HG03064 (cell line): ENCODE measurements at regions not wholly inside any gene's neighbourhood (a gene's known extent, or its start where the extent isn't known, plus 50 kb on each side); places are given as distances from the start of the nearest gene placed in this dataset.
"Not testable (repeated sequence)": the region's sequence is repeated elsewhere in the genome, so short reads cannot be mapped to it uniquely, and the experiment has no call there.

Source experiments
- ATAC-seq: cut with Tn5 transposase; IDR thresholded peaks from one replicate; pipeline ENCODE4 v1.9.1; 2021; ENCODE audit warnings: low read depth; ENCODE audit not compliant: unreplicated experiment

DNA sequence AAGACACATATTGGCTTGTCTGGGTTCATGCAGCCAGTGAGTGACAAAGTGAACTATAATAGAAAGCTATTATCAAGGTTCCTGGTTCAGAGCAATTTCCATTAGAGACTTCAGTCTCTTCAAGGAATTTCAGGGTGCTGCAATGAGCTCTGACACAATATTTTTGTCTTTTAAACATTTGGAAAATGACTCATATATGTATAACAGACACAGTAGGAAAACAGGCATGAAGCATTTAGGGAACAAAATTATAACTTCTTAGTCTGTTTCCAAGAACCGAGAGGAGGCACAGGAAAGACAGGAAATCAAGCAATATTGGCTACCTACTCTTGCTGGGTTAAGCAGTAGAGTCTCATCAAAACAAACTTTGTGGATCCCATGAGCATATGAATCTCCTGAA is 170.4 kb downstream of the PTPRC start:
- no peak for ATAC-seq

DNA sequence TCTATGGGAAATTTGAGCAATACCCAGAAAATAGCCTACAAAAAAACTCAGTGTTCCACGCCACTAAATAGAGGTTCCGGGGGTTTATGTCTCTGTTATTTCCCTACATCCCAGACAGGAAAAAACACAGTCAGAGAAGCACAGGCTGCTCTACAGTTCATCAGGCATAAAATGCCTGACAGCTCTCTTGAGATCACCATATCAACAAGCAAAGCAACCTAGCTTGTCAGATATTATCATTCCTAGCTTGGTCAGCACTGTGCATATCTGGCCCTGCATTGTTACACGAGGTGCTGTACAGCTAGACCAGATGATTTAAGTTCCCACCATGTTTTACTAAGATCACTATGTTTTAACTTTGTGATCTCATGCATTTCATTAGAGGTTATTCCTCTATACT is 172.6 kb downstream of the PTPRC start:
- no peak for ATAC-seq

DNA sequence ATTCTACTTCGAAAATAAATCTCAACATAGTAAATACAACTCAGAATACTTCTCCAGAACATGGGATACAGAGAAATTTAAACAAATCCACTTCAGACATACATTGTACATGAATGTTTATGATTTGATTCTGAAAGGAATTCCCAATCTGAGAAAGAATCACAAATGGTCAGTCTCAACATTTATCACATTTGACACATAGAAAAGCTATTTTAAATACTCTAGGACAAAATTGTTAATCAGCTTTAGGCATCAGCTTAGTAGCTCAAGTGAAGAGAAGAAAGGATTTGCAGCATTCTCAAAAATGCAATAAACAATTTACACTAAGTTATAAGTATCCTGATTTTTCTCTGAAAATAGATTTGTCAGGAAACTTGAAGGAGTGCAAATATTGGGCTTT is 184.8 kb downstream of the PTPRC start:
- ATAC-seq: no peak

DNA sequence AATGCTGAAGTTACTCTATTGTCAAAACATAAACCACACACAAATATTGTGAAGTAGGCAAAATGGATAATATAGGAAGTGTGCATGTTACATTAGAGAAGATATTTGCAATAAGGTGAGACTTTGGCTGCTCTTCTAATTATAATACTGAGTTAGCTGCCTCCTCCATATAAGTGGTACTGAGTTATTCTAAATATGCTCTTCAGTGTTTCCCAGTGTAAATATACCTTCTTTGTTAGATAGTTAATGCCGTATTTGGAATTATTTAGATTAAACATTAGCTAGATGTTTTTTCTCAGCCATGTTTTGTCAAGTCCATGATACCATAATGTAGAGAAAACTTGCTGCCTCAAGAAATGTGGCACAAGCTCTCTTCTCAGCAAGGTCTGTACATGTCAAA is 186.4 kb downstream of the PTPRC start:
- ATAC-seq: no peak

DNA sequence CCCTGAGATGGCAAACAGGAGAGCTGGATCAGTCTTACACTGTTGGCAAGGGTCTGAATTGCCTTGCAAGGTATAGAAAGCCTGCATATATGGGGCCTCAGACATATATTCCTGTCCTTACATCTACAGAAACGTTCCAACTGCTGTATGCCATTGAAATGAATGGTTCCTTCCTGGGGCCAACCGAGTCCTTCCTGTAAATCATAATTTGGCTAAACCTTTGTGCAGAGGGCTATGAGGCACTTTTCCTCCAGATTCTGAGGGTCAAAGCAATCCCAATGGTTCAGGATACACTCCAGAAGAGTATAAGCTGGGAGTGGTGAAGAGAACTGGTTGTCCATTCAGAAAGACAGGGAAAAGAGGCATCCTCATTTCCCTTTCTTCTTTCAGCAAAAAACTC is 190.5 kb downstream of the PTPRC start:
- no peak for ATAC-seq

DNA sequence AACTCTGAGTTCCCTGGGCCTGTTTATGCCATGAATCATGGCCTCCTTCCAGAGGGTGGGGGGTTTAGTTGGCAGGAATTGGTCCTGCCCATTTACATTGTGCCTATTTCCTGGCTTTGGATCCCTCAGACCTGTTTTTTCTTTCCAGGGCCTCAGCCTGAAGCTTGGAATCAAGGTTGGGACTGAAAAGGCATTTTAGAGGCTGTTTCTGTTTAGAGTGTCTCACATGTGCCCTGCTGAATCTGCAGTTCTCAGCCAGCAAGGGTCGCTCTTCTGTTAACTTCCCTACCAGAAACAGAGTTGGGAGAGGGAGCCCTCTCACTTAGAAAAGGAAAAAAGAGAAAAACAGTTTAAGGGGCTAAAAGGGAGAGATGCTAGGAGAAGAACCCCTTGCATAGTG is 191.1 kb downstream of the PTPRC start:
- no peak for ATAC-seq

DNA sequence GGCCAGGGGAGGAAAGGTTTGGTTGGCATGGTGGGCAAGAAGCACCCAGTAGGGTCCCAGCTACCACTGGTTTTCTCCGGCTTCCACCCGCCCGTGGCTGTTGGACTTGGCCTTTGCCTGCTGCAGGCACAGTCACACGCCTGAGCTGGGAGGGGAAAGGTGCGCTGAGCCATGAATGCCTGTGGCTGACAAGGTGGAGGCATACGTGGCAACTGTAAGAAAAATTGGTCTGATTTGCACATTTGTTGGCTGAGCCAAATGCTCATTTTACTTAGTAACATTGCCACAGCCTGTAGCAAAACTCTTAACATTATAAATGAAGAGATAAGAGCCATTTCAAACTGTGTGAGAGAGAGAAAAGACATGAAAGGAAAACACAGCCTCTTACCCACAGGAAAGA is 191.6 kb downstream of the PTPRC start:
- ATAC-seq: no peak

DNA sequence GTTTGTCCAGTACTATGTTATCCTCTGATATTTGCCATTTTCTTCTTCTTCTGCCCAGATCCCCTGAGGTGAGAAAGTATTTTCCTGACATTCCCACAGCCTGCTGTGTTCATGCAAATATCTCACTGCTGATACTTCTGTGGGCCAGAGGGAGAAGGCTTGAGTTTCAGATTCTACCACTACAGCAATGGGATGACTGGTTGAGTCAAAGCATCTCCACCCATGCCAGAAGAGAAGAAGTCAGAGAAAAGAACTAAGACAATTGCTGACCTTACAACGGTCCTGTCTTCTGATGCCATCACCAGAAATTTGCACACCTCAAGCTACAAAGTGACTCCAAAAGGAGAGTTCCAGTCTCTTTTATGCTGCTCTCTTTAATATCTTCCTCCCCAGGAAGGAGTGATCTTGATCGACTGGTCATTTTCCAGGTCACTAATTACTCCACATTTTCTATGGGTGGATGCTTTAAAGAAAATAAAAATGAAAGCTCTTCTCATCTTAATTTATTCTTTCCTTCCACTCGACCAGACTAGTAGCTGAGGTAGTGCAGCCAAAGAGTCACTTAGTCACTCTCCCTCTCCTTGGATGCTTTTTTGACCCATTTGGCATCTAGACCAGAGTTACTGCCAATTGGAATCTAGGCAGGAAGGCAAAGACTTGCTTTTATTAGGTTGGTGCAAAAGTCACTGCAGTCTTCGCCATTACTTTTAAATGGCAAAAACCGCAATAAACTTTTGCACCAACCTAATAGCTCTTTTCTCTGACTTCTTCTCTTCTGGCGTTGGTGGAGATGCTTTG is 195.1 kb downstream of the PTPRC start:
- no peak for ATAC-seq

DNA sequence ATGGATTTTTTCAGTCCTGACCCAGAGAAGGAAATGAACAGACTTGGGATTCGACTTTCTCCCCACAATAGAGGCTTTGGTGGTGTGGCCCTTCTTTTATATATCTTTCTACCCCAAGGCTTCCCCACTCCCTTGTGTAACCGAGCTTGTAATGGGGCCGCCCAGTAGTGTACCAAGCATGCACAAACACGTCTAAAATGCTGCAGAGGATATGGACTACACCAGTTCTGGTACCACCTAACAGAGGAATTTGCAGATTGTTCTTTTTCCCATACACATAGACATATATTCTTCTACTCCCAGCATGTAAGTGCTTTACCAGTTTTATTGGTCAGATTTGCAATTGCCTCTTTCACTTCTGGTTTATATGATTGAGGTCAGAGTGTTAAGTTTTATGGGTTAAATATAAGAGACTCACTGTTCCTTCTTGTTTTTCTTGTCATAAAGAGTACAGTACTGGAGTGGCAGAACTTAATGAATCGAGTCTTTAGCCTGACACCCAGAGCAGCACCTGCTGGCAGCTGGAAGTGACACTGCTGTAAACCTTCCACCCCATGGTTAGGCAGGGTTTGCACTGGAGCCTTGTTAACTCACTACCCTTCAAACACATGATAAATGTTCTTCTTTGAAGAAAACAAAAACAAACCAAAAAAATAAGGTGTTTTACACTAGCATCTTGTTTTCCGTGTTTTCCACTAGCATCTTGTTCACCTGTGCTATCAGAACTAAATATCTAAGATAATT is 198.6 kb downstream of the PTPRC start:
- ATAC-seq: no peak

DNA sequence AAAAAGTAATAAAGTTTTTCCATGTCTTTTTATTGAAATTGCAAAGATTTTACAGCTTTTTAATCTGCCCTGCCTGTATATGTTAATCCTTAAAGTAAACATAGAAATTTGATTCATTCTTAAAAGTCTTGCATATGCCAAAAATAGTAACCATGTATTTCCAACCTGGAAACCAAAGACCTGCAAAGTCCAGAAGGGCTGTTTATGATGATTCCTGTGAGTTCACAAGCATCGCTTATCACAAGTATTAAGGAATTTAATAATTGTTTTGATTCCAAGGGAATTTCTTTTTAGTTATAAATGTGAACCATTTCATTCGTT is 199.1 kb downstream of the PTPRC start:
- ATAC-seq: no peak

DNA sequence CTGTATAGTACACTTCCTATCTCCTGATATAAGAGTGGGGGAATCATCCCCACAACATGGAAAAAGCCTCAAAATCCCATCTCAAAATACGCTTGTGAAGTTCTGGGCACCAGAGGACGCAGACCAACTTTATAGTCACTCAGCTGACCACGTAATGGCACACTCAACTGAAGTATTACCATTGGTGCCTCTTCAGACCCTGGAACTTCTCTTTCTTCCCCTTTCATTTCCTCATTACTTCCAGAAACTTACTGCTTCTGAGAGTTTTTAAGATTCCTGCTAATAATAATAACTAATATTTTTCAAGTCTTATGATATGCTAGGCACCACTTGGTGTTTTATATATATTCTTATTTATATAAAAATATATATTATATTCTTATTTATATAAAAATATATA is 202.6 kb downstream of the PTPRC start:
- no peak for ATAC-seq

DNA sequence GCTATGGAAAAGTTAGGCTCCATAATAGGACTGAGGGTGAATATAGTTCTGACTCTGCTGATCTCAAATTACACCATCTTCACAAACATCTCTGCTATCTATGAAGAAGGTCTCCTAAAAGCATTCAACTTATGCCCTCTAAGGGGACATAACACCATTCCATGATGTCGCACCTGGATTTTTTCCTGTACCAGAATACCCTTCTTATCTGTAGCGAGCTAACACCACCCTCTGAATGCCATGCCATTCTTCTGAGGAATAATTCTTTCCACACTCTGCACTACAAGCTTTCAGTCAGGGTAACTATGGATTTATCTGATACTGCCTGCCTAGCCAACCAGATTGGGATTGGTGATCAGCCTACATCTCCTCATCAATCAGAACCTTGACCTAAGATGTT is 203.8 kb downstream of the PTPRC start:
- ATAC-seq: no peak

DNA sequence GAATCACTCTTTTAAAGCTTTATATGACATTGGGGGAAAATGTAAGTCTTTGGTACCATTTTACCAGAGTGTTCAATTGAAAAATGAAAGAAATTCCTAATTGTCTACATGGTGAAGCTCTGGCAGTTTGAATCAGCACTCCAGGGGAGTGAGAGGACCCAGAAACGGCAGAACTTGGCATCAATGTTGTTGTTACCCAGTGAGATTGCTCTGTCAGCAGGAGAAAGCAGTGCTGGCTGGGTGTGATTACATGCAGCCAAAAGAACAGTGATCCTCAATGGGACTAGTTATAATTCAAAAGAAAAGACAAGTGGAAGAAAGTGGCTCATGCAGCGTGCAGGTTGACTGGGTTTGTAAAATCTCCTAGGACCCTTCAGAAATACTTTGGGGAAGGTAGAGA is 206.4 kb downstream of the PTPRC start:
- no peak for ATAC-seq

DNA sequence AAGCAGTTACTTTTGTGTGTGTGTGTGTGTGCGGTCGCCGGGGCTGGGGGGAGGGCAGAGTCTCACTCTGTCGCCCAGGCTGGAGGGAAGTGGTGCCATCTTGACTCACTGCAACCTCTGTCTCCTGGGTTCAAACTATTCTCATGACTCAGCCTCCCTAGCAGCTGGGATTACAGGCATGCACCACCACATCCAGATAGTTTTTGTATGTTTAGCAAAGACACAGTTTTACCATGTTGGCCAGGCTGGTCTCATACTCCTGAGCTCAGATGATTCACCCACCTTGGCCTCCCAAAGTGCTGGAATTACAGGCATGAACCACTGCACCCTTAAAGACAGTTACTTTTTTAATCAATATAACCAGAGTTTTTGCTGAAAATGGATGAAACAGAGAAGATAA is 207.0 kb downstream of the PTPRC start:
- no peak for ATAC-seq

DNA sequence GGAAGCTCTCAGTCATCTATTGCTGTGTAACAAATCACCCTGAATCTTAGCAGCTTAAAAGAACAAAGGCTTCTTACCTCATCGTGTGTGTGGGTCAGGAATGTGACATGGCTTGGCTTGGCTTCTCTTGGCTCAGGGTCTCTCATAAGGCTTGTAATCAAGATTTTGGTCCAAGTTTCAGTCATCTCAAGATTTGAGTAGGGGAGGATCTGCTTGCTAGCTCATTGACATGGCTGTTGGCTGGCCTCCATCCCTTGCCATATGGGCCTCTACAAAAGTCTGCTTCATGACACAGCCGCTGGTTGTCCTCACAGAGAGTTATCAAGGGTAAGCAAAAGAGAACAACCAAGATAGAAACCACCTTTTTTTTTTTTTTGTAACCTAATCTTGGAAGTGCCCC is 207.7 kb downstream of the PTPRC start:
- no peak for ATAC-seq

DNA sequence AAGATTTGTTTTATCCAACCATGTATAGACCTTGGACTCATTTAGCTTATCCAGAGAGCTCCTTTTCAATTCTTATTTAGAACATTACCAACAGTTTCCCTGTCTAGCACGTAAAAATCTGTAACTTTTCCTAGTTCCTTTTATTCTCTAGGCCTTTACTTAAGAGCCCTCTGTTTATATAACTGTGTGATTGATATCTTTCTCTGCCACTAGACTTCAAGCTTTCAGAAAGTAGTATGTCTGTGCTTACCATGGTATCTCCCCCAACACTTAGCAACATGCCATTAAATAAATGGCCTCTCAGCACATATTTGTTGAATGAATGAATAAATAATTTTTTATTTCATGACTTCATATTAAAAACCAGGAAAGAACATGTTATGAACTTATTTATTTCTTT is 209.4 kb downstream of the PTPRC start:
- ATAC-seq: no peak

DNA sequence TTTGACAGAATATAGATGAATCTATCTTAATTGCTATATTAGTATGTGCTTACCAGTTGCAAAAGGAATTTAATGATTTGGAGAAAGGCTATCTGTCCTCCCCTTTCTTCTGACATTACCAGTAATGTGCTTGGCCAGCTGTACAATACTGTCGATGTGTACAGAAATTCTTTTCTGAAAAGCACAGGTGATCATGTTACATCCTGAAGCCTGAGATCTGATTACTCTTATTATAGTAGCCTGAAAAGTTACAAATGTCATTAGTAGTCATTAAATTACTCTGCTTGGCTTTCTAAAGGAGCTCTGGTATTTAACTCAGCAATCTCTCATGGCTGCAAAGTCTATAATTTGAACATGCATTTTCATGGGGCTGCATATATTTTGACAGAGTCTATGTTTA is 209.8 kb downstream of the PTPRC start:
- no peak for ATAC-seq

DNA sequence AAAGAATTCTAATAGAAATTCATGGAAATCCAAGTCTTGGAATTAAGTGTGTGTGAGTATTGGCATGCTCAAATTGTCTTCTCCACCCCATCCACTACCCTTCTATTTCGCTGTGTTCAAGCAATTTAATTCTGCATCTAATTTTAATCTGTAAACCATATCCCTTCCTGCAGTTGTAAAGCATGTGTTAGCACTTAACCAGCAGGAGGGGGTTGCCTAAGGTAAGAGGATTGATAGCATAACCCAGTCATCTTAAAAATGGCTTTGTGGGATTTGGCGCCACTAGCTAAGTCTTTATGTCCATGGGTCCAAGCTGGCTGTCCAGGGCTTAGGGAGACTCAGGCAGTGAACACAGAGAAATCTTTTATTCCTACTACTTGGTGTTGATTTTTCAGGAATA is 210.3 kb downstream of the PTPRC start:
- no peak for ATAC-seq

DNA sequence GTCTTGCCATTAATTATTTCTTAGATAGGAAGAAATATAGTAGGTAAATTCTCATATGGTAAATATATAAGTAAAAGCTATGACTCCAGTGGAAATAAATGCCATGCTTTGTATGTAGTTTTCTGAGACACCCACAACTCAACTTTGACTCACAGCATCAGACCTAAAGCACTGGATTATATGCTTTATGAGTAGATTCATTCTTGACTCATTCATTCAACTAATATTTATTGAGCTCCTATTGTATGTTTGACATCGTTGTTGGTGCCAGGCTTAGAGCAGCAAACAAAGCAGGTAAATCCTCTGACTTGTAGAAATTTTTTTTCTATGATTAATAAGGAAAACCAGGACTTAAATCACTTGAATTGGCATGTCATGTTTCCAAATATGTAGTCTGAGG is 211.4 kb downstream of the PTPRC start:
- ATAC-seq: no peak

DNA sequence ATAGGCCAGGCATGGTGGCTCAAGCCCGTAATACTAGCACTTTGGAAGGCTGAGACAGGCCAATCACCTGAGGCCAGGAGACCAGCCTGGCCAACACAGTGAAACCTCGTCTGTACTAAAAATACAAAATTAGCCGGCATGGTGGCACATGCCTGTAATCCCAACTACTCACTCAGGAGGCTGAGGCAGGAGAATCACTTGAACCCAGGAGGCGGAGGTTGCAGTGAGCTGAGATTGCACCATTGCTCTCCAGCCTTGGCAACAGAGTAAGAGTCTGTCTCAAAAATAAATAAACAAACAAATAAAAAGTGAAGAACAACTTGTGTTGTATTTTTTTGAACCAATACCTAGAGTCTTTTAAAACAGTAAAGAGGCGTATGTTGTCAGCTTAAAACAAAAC is 212.1 kb downstream of the PTPRC start:
- not testable (repeated sequence) for ATAC-seq

DNA sequence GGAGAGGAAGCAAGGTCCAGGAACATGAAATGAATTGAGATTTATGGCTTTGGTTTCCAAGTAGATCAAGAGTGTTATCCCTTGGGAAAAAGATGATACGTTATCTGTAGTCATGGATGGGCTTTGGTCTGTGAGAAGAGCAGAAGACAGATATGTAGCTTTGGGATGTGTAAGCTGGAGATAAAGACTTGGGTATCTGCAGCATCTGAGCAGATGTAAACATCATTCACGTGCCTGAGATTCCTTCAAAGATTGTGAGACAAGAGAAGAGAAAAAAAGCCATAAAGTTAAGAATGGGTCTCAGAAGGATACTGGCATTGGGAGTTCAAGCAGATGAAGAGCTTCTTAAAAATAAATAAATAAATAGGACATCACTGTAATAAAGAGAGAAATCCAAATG is 217.8 kb downstream of the PTPRC start:
- ATAC-seq: no peak

DNA sequence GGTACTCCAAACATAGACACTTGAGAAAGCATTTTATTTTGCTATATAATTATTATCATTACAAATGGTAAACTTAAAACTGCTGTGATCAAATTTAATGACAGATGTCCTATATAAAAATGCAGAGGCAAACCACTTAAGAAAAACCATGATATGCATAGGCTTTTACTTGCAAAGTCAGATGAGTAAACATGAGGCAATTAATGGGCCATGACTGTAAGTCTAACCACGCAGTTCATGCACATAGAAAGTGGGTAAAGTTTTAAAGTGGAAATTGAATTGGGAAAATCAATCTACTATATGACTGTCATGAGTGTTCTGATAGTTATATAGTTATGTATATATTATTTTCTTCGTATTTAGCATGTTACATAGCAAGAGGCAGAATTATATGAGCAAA is 219.2 kb downstream of the PTPRC start:
- ATAC-seq: no peak
